NCI-H2171 (cell line): ENCODE measurements at regions not wholly inside any gene's neighbourhood (a gene's known extent, or its start where the extent isn't known, plus 50 kb on each side); places are given as distances from the start of the nearest gene placed in this dataset.
A peak's percentile ranks its signal among the peaks of the same experiment; 100 is the strongest.
"Not testable (repeated sequence)": the region's sequence is repeated elsewhere in the genome, so short reads cannot be mapped to it uniquely, and the experiment has no call there.

Experiments
- DNase-seq: peaks from one replicate; lab custom pipeline; 2025; lab: John Stamatoyannopoulos, UW

- DNase-seq: no peak
These were observed 226.4 kb upstream of the CAND1 start for GRCh38 chr12:67042697-67043131.

GRCh38 chr12:67043771-67044170 is 225.4 kb upstream of the CAND1 start:
- DNase-seq: no peak

GRCh38 chr12:67045650-67046049 is 223.5 kb upstream of the CAND1 start:
- DNase-seq: no peak

- DNase-seq: no peak
These were observed 223.1 kb upstream of the CAND1 start for GRCh38 chr12:67046062-67046461.

- DNase-seq: no peak
These were observed 221.5 kb upstream of the CAND1 start for GRCh38 chr12:67047634-67048033.

- DNase-seq: no peak
These were observed 220.8 kb upstream of the CAND1 start for GRCh38 chr12:67048371-67048770.

- not testable (repeated sequence) for DNase-seq
These were observed 220.0 kb upstream of the CAND1 start for GRCh38 chr12:67049199-67049598.

- no peak for DNase-seq
These were observed 216.2 kb upstream of the CAND1 start for GRCh38 chr12:67052981-67053380.

- DNase-seq: no peak
These were observed 212.8 kb upstream of the CAND1 start for GRCh38 chr12:67056329-67056728.

GRCh38 chr12:67057072-67057471 is 212.1 kb upstream of the CAND1 start:
- DNase-seq: no peak

GRCh38 chr12:67062193-67062592 is 207.0 kb upstream of the CAND1 start:
- DNase-seq: no peak

GRCh38 chr12:67067453-67068203 is 201.5 kb upstream of the CAND1 start:
- no peak for DNase-seq

- no peak for DNase-seq
These were observed 200.9 kb upstream of the CAND1 start for GRCh38 chr12:67068204-67068731.

GRCh38 chr12:67068761-67069450 is 200.3 kb upstream of the CAND1 start:
- peak; percentile 61 for DNase-seq

- peak; percentile 62 for DNase-seq
These were observed 199.5 kb upstream of the CAND1 start for GRCh38 chr12:67069451-67070306.

GRCh38 chr12:67070307-67070600 is 198.9 kb upstream of the CAND1 start:
- DNase-seq: no peak

- DNase-seq: no peak
These were observed 198.6 kb upstream of the CAND1 start for GRCh38 chr12:67070604-67071003.

GRCh38 chr12:67072281-67072680 is 196.9 kb upstream of the CAND1 start:
- not testable (repeated sequence) for DNase-seq

- DNase-seq: peak; percentile 56
These were observed 195.8 kb upstream of the CAND1 start for GRCh38 chr12:67073336-67073735.

GRCh38 chr12:67074072-67074471 is 195.1 kb upstream of the CAND1 start:
- DNase-seq: peak; percentile 29

- DNase-seq: no peak
These were observed 191.5 kb upstream of the CAND1 start for GRCh38 chr12:67077617-67078016.

- DNase-seq: no peak
These were observed 190.2 kb upstream of the CAND1 start for GRCh38 chr12:67078957-67079356.

GRCh38 chr12:67080637-67081036 is 188.5 kb upstream of the CAND1 start:
- no peak for DNase-seq
